ENCODE measurements at regions not wholly inside any gene's neighbourhood (a gene's known extent, or its start where the extent isn't known, plus 50 kb on each side); places are given as distances from the start of the nearest gene placed in this dataset.

DNA sequence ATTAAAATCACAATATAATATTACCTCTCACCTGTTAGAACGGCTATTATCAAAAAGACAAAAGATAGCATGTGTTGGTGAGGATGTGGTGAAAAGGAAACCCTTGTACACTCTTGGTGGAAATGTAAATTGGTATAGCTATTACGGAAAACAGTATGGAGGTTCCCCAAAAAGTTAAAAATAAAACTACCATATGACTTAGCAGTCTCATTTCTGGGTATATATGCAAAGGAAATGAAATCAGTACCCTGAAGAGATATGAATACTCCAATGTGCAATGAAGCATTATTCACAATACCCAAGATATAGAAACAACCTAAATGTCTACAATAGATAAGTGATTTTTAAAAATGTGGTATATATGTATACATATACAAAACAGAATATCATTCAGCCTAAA lies 199.9 kb downstream of the SNX18 start:
- H3K4me1 Mint-ChIP-seq: peaks cover 30% of the 10 kb centered on the region
- H4K20me1 ChIP-seq (ENCODE audit: insufficient read depth, low read length): no peaks in the 10 kb centered on the region
- no peak for DNase-seq
- H3K9me3 Mint-ChIP-seq: peaks cover 0 to 13% (median 6%) of the 10 kb centered on the region in 7 donors
- H2AFZ ChIP-seq (ENCODE audit: insufficient read depth, low read depth, low read length, poor library complexity, severe bottlenecking): no peak overlapping the region
- no peaks in the 10 kb centered on the region for H3K79me2 ChIP-seq (ENCODE audit: insufficient read depth, low read length)
- WGBS (ENCODE audit: insufficient coverage): no CpG with 5 or more reads among the region's 2 CpGs
- H3K27me3 ChIP-seq (ENCODE audit: control insufficient read depth in 2 of 2, insufficient read depth in 2 of 2, low read length in 2 of 2): no peaks in the 10 kb centered on the region
- no peak overlapping the region for H3K27ac ChIP-seq (ENCODE audit: low read depth in 1 of 2, low read length in 2 of 2)
- TF ChIP-seq, protein P1, sequence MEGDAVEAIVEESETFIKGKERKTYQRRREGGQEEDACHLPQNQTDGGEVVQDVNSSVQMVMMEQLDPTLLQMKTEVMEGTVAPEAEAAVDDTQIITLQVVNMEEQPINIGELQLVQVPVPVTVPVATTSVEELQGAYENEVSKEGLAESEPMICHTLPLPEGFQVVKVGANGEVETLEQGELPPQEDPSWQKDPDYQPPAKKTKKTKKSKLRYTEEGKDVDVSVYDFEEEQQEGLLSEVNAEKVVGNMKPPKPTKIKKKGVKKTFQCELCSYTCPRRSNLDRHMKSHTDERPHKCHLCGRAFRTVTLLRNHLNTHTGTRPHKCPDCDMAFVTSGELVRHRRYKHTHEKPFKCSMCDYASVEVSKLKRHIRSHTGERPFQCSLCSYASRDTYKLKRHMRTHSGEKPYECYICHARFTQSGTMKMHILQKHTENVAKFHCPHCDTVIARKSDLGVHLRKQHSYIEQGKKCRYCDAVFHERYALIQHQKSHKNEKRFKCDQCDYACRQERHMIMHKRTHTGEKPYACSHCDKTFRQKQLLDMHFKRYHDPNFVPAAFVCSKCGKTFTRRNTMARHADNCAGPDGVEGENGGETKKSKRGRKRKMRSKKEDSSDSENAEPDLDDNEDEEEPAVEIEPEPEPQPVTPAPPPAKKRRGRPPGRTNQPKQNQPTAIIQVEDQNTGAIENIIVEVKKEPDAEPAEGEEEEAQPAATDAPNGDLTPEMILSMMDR (IDR thresholded peaks at IDR 0.05): no peak
- H3K4me1 ChIP-seq (ENCODE audit: control insufficient read depth in 1 of 2, insufficient read depth in 2 of 2, low read length in 2 of 2): peaks cover 3 to 12% of the 10 kb centered on the region in 2 donors
- H3K4me3 ChIP-seq (replicated peaks in 1 of 3; ENCODE audit: low read depth in 2 of 3, low read length in 3 of 3): no peak overlapping the region
- no peak overlapping the region for H3K4me2 ChIP-seq (replicated peaks; ENCODE audit: extremely low read depth, low read length, poor library complexity, severe bottlenecking)
- H3K27me3 Mint-ChIP-seq (ENCODE audit: low read depth in 3 of 3): peaks cover 0 to 3% (median 0%) of the 10 kb centered on the region in 3 donors
- no peaks in the 10 kb centered on the region for H3K36me3 ChIP-seq (replicated peaks in 1 of 2; ENCODE audit: control insufficient read depth in 1 of 2, insufficient read depth in 2 of 2, low read length in 2 of 2)
- peak overlapping the region in 2 of 7 donors; percentile 28 to 63 for H3K27ac Mint-ChIP-seq
- intact Hi-C loops (cut with micrococcal nuclease): no loop called here
- no peak overlapping the region for H3K4me3 Mint-ChIP-seq
- no peak overlapping the region for H3K9ac ChIP-seq (ENCODE audit: insufficient read depth, low read length, poor library complexity, severe bottlenecking)
- H3K36me3 Mint-ChIP-seq: peaks cover 4% of the 10 kb centered on the region in 2 donors
- peaks cover 0 to 4% of the 10 kb centered on the region in 2 donors for H3K9me3 ChIP-seq (replicated peaks in 1 of 2; ENCODE audit: control insufficient read depth in 1 of 2, insufficient read depth in 1 of 2, low read length in 2 of 2)

DNA sequence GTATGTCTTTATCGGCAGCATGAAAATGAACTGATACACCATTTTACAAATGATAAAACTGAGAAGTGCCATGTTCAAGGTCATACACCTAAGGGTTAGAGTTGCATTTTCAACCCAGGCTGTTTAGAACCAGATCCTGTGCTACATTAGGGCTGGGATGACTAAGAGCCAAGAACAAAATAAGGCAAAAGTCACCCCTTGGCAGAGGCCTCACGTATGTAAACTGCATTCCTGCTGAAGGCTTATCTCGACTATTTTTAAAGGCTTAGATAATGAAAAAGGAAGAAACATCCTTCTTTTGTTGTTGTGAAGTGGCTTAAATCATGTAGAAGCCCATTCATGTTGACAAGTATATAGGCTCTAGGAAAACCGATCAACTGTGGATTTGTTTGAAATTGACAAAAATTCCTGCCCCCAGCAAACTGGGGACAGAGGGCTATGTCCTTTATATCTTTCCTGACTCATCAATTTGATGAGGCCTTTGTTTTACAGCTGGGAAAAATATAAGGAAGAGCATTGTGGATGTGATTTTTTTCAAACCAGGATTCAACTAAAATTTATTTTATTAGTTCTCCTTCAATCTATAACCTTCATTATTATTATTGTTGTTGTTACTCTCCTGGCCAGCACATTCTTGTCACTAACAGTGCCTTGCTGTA lies 196.5 kb downstream of the SNX18 start:
- Mint-ChIP-seq H3K4me1 (peaks cover 16% of the 10 kb centered on the region), H3K27ac (no peak overlapping the region), H3K4me3 (no peak overlapping the region), H3K27me3 (ENCODE audit: low read depth in 3 of 3) (peaks cover 0 to 1% (median 0%) of the 10 kb centered on the region in 3 donors), H3K9me3 (peaks cover 0 to 13% (median 4%) of the 10 kb centered on the region in 7 donors), H3K36me3 (peaks cover 4% of the 10 kb centered on the region in 2 donors)
- TF ChIP-seq, protein P1 (IDR thresholded peaks at IDR 0.05): no peak
- Histone ChIP-seq H2AFZ (ENCODE audit: insufficient read depth, low read depth, low read length, poor library complexity, severe bottlenecking) (no peak overlapping the region), H3K4me2 (replicated peaks; ENCODE audit: extremely low read depth, low read length, poor library complexity, severe bottlenecking) (no peak overlapping the region), H3K79me2 (ENCODE audit: insufficient read depth, low read length) (no peaks in the 10 kb centered on the region), H3K36me3 (replicated peaks in 1 of 2; ENCODE audit: control insufficient read depth in 1 of 2, insufficient read depth in 2 of 2, low read length in 2 of 2) (no peaks in the 10 kb centered on the region), H4K20me1 (ENCODE audit: insufficient read depth, low read length) (no peaks in the 10 kb centered on the region), H3K27ac (ENCODE audit: low read depth in 1 of 2, low read length in 2 of 2) (no peak overlapping the region), H3K27me3 (ENCODE audit: control insufficient read depth in 2 of 2, insufficient read depth in 2 of 2, low read length in 2 of 2) (no peaks in the 10 kb centered on the region), H3K4me1 (ENCODE audit: control insufficient read depth in 1 of 2, insufficient read depth in 2 of 2, low read length in 2 of 2) (peaks cover 3 to 12% of the 10 kb centered on the region in 2 donors), H3K9me3 (replicated peaks in 1 of 2; ENCODE audit: control insufficient read depth in 1 of 2, insufficient read depth in 1 of 2, low read length in 2 of 2) (peaks cover 0 to 4% of the 10 kb centered on the region in 2 donors), H3K9ac (ENCODE audit: insufficient read depth, low read length, poor library complexity, severe bottlenecking) (no peak overlapping the region), H3K4me3 (replicated peaks in 1 of 3; ENCODE audit: low read depth in 2 of 3, low read length in 3 of 3) (no peak overlapping the region)
- no CpG with 5 or more reads among the region's 4 CpGs for WGBS (ENCODE audit: insufficient coverage)
- intact Hi-C loops (cut with micrococcal nuclease): no loop called here
- no peak for DNase-seq
